ENCODE measurements at regions not wholly inside any gene's neighbourhood (a gene's known extent, or its start where the extent isn't known, plus 50 kb on each side); places are given as distances from the start of the nearest gene placed in this dataset.
"Not testable (repeated sequence)": the region's sequence is repeated elsewhere in the genome, so short reads cannot be mapped to it uniquely, and the experiment has no call there.

GRCh38 chr6:40877362-40877761, 161.7 kb downstream of the UNC5CL start:
- Histone ChIP-seq H3K9me3 (no peaks in the 10 kb centered on the region), H3K27ac (no peak overlapping the region), H3K4me3 (ENCODE audit: low read depth in 1 of 2, low read length in 1 of 2) (no peak overlapping the region), H3K4me1 (ENCODE audit: control insufficient read depth in 1 of 2, insufficient read depth in 1 of 2, low read depth in 1 of 2, low read length in 1 of 2) (no peaks in the 10 kb centered on the region), H3K36me3 (no peaks in the 10 kb centered on the region), H3K27me3 (peaks cover 4% of the 10 kb centered on the region)
- TF ChIP-seq CTCF (IDR thresholded peaks at IDR 0.05), result no peak

GRCh38 chr6:40876336-40876735, 162.7 kb downstream of the UNC5CL start:
- no peaks in the 10 kb centered on the region for H3K4me1 ChIP-seq (ENCODE audit: control insufficient read depth in 1 of 2, insufficient read depth in 1 of 2, low read depth in 1 of 2, low read length in 1 of 2)
- no peak overlapping the region for H3K4me3 ChIP-seq (ENCODE audit: low read depth in 1 of 2, low read length in 1 of 2)
- peaks cover 4% of the 10 kb centered on the region for H3K27me3 ChIP-seq
- no peak overlapping the region for H3K27ac ChIP-seq
- H3K36me3 ChIP-seq, result no peaks in the 10 kb centered on the region
- H3K9me3 ChIP-seq, result no peaks in the 10 kb centered on the region
- TF ChIP-seq CTCF (IDR thresholded peaks at IDR 0.05), result no peak

- H3K9me3 ChIP-seq, result no peaks in the 10 kb centered on the region
- no peak overlapping the region for H3K4me3 ChIP-seq (ENCODE audit: low read depth in 1 of 2, low read length in 1 of 2)
- no peaks in the 10 kb centered on the region for H3K27me3 ChIP-seq
- TF ChIP-seq CTCF (IDR thresholded peaks at IDR 0.05), result no peak
- H3K27ac ChIP-seq, result no peak overlapping the region
- H3K36me3 ChIP-seq, result no peaks in the 10 kb centered on the region
- H3K4me1 ChIP-seq (ENCODE audit: control insufficient read depth in 1 of 2, insufficient read depth in 1 of 2, low read depth in 1 of 2, low read length in 1 of 2), result no peaks in the 10 kb centered on the region
Measured at GRCh38 chr6:40874495-40874894, 164.5 kb downstream of the UNC5CL start.

- no peaks in the 10 kb centered on the region for H3K27me3 ChIP-seq
- H3K36me3 ChIP-seq, result no peaks in the 10 kb centered on the region
- H3K4me3 ChIP-seq (ENCODE audit: low read depth in 1 of 2, low read length in 1 of 2), result no peak overlapping the region
- no peak for TF ChIP-seq CTCF (IDR thresholded peaks at IDR 0.05)
- no peaks in the 10 kb centered on the region for H3K9me3 ChIP-seq
- no peaks in the 10 kb centered on the region for H3K4me1 ChIP-seq (ENCODE audit: control insufficient read depth in 1 of 2, insufficient read depth in 1 of 2, low read depth in 1 of 2, low read length in 1 of 2)
- no peak overlapping the region for H3K27ac ChIP-seq
Measured at GRCh38 chr6:40871424-40871823, 167.6 kb downstream of the UNC5CL start.

GRCh38 chr6:40868089-40868865, 170.7 kb downstream of the UNC5CL start:
- H3K27ac ChIP-seq; H3K9me3 ChIP-seq; H3K36me3 ChIP-seq; H3K27me3 ChIP-seq; H3K4me3 ChIP-seq (ENCODE audit: low read depth in 1 of 2, low read length in 1 of 2); H3K4me1 ChIP-seq (ENCODE audit: control insufficient read depth in 1 of 2, insufficient read depth in 1 of 2, low read depth in 1 of 2, low read length in 1 of 2): not testable (repeated sequence)

GRCh38 chr6:40867527-40867926, 171.5 kb downstream of the UNC5CL start:
- not testable (repeated sequence) for H3K4me3 ChIP-seq (ENCODE audit: low read depth in 1 of 2, low read length in 1 of 2); H3K27me3 ChIP-seq; H3K4me1 ChIP-seq (ENCODE audit: control insufficient read depth in 1 of 2, insufficient read depth in 1 of 2, low read depth in 1 of 2, low read length in 1 of 2); H3K9me3 ChIP-seq; H3K36me3 ChIP-seq; H3K27ac ChIP-seq

- not testable (repeated sequence) for H3K36me3 ChIP-seq; H3K4me3 ChIP-seq (ENCODE audit: low read depth in 1 of 2, low read length in 1 of 2); H3K27ac ChIP-seq; H3K27me3 ChIP-seq; H3K4me1 ChIP-seq (ENCODE audit: control insufficient read depth in 1 of 2, insufficient read depth in 1 of 2, low read depth in 1 of 2, low read length in 1 of 2); H3K9me3 ChIP-seq
Measured at GRCh38 chr6:40865259-40865658, 173.8 kb downstream of the UNC5CL start.

Data from neutrophil (primary cell).